ENCODE measurements at regions not wholly inside any gene's neighbourhood (a gene's known extent, or its start where the extent isn't known, plus 50 kb on each side); places are given as distances from the start of the nearest gene placed in this dataset.
"Not testable (repeated sequence)": the region's sequence is repeated elsewhere in the genome, so short reads cannot be mapped to it uniquely, and the experiment has no call there.

DNA sequence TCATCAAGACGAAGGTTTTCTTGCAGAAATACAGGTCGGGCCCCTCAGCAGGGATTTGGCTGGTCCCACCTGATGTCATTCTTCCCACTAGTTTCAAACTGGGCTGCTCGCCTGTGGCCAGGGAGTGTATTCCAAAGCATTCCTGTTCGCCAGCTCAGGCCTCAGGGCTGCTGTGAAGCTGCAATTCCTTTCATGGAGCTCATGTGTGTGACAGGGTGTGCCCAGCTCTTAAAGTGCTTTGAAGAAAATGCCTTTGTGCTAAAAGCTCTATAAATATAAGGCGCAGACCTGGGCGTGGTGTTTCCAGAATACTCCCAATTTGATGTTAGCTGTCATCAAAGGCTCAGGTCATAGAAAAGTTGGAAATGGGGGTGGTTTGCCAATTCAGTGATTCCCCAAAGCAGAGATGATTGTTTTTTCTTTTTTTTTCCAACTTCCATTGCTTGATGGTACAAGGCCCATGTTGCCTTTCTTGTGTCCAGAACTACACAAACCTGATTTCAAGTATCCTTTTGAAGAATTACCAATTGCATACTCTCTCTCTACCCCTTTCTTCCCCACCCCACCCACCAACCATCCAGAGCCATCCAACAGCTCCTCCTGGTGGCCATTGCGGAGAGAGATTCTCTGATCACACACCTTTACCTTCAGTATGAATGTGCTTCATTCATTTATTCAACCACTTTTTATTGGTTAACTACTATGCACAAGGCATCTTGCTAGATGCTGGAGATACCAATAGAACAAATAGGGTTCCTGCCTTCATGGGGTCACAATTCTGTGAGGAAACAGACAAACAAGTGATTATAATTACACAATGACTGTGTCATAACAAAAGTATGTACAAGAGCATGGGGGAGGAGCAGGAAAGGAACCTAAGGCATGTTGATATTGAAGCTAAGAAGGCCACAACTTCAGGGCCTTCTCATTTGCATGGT is 297.3 kb upstream of the LYZL1 start:
- DNase-seq (ENCODE audit: low spot score), result peak; percentile 16

DNA sequence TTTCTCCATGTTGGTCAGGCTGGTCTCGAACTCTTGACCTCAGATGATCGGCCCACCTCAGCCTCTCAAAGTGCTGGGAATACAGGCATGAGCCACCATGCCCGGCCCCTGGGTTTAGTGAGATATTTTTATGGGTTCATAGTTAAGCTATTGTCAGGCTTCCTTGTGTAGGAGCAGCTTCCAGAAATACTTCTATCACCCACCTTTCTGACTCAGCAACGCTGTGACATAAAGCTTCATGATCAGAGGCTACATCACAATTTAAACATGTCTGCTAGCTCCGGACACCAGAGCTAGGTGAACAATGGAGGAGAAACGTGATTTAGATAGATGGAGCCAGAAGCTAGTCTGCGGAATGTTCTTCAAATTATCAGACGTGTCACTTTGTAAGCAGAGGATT is 295.8 kb upstream of the LYZL1 start:
- DNase-seq (ENCODE audit: low spot score), result no peak

DNA sequence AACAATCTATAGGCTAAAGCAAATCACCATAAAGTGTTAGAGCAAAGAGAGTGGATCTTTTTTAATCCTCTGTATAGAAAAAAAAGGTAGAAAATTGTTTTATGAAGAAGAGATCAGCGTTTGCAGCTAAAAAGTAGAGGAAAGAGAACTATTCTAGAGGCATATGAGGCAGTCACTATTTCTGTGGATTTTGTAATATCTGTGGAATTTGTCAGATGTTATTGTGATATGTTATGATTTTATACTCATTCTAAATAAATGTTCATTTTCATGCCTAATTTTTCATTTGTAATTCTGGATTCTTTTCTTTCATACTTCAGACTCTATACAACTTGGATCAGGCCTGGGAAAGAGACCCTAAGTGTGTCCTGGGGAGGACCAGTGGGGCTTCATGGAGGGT is 295.0 kb upstream of the LYZL1 start:
- DNase-seq (ENCODE audit: low spot score), result no peak

DNA sequence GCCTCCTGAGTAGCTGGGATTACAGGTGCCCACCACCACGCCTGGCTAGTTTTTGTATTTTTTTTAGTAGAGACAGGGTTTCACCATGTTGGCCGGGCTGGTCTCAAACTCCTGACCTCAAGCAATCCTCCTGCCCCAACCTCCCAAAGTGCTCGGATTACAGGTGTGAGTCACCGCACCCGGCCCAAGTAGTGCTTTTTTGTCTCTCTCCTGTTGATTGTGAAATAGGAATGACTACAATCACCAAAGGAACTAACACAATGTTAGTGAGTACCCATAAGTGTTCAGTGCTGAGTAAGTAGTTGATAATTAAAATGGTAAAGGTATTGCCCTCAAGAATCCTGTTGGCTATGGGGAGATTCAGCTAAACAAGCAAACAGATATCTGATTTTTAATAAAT is 294.1 kb upstream of the LYZL1 start:
- not testable (repeated sequence) for DNase-seq (ENCODE audit: low spot score)

DNA sequence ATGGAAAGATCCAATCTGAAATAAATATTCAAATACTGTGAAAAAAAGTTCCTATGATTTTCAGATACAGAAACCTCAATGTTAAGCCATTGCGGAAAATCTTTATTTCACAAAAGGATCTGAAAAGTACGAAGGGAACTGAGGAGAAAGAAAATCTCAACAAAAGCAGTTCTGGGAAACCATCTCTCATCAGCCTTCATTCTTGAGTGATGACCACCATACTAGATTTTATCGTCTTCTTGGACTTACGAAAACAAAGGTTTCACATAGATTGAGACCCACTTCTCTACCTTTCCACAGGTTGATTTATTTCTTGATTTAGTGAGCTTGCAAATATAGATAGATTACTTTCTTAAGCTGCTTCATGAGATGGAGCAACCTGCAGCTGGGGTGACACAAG is 293.4 kb upstream of the LYZL1 start:
- no peak for DNase-seq (ENCODE audit: low spot score)

DNA sequence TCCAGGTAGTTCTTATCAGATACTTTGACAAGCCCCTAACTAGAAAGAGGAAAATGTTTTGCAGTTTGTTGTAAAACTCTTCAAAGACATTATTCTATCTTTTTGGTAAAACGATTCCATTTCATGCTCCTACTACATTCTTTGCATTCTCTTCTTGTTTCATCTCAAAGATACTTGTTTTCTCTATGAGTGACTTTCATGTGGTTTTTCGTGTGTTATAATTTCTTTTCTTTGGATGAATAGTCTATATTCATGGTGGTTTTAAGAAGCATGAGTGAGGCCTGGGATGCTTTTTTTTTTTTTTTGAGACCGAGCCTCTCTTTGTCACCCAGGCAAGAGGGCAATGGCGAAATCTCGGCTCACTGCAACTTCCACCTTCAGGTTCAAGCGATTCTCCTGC is 292.5 kb upstream of the LYZL1 start:
- no peak for DNase-seq (ENCODE audit: low spot score)

DNA sequence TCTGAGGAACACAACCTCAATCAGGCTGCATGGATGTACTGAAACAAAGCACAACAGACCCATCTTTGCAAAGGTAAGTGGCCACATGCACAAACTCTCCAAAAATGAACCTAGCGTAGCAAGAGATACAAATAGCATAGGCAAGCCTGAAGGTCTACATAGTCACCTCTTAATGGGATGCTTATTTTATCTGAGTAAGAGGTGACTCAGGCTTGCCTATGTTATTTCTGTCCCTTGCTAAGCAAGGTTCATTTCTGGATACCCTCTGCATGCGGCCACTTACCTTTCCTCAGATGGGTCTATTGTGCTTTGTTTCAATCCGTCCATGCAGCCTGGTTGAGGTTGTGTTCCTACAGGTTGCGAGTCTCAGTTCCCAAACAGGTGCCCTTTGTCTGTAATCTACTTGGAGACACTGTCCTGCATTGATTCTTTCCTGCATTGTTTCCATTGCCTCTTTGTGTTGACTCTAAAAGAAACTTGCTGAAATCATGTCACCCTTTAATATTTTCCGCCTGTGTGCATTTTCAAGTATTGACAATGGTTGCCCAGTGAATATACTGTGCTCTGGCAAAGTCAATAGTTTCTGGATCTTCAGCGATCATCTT is 291.8 kb upstream of the LYZL1 start:
- no peak for DNase-seq (ENCODE audit: low spot score)

DNA sequence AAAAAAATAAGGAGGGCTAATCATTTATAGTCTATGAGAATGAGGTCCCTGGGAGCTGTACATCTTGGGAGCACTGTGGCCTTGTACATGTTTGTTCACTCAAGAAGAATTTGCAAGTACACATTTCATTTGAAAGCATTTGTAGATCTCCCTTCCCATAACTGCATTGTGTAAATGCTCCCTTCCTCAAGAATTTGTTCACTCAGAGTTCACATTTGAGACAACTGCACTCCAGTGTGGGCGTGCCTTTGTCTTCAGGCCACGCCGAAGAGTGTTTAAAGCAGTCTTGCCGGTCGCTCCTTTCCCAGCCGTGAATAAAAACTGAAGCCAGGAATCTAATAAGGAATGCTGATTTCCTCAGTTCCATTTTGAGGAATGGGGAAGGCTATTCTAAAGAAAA is 291.1 kb upstream of the LYZL1 start:
- no peak for DNase-seq (ENCODE audit: low spot score)

DNA sequence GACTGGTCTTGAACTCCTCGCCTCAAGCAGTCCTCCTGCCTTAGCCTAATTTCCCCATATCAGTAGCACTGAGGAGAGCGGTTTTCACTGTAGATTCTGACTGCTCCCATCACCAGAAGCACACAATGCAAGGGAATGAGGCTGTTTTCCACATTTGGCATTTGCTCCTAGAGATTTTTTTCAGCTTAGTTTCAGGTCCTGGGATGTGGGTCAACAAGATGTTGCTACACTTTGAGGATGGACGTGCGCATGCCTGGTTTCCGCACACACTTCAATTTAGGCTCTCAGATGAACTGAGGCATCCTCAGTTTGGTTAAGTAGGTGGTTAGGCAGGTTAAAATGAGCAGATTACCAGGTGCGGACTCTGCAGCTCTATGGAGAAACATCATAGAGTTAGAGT is 287.1 kb upstream of the LYZL1 start:
- no peak for DNase-seq (ENCODE audit: low spot score)

DNA sequence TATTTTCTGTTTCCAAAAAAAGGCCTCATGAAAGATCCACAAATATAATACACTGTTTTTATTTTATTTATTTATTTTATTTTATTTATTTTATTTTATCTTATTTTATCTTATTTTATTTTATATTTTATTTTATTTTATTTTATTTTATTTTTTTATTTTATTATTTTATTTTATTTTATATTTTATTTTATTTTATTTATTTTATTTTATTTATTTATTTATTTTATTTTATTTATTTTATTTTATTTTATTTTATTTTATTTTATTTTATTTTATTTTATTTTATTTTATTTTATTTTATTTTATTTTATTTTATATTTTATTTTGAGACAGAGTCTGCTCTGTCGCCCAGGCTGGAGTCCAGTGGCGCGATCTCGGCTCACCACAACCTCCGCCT is 285.9 kb upstream of the LYZL1 start:
- not testable (repeated sequence) for DNase-seq (ENCODE audit: low spot score)

DNA sequence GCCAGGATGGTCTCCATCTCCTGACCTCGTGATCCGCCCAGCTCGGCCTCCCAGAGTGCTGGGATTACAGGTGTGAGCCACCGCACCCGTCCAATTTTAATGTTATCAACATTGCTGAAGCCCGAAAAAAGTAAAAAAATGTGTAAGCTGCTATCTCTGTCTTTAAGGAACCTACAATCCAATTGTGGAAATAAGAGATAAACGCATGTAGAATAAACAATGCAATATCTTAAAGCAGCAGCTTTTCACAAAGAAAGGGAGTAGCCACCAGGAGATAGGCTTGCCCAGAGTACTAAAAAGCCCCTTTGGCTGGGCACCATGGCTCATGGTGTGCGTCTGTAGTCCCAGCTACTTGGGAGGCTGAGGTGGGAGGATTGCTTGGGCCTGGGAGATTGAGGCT is 282.9 kb upstream of the LYZL1 start:
- no peak for DNase-seq (ENCODE audit: low spot score)

DNA sequence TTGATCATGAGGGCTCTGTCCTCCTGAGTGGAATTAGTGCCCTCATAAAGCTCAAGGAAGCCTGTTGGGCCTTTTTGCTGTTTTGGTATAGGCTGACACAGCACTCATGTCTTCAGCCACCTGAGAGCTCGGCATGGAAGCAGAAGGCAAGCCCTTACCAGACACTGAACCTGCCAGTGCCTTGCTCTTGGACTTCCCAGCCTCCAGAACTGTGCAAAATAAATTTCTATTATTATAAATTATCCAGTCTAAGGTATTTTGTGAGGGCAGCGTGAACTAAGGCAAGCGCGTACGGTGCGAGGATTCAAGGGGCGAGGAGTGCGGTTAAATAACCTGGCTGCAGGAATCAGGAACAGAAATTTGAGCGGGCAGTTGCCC is 281.5 kb upstream of the LYZL1 start:
- DNase-seq (ENCODE audit: low spot score), result no peak

DNA sequence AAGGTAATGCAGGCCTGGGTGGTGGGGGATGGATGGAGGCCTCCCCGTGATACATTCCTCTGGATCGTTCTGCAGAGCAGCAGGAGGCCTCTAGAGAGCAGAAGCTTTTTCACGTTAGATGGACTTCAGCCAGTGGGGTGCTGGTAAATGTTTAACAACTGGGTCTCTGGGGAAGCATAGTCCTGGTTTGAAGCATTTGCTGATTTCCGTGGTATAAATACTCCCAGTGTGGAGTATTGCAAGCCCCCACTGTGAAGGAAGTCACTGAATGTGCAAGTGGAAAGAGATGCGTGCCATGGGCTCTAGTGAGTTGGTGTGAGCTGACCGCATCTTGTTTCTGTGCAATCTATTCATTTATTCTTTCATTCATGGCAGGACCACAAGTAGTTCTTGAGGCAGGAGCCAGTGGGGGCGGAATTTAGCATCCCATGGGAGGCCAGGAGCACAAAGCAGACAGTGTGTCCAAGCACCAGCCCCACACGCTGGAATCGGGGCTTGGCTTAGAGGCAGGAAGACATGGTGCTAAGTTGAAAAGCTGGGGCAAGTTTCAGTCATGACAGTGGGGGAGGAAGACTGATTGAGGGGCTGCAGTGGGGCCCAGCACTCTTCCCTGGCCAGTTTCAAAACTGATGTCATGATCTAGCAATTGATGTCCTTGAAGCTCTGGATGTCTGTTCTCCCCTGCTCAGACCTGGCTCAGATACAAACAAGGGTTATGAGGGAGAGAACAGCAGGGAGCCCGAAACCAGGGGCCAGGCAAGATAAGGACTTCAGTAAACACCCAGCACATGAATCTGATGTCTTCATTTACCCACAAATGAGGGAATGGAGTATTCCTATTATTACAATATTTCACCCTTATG is 280.9 kb upstream of the LYZL1 start:
- DNase-seq (ENCODE audit: low spot score), result no peak

DNA sequence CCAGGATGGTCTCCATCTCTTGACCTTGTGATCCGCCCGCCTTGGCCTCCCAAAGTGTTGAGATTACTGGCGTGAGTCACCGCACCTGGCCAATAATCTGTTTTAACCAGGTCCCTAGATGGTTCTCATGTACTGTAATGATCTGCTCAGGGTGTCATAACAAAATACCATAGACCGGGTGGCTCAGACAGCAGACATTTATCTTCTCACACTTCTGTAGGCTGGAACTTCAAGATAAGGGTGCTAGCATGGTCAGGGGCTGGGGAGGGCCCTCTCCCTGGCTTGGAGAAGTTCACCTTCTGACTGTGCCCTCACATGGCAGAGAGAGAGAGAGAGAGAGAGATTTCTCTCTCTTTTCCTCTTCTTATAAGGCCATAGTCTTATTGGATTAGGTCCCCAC is 279.4 kb upstream of the LYZL1 start:
- DNase-seq (ENCODE audit: low spot score), result no peak

DNA sequence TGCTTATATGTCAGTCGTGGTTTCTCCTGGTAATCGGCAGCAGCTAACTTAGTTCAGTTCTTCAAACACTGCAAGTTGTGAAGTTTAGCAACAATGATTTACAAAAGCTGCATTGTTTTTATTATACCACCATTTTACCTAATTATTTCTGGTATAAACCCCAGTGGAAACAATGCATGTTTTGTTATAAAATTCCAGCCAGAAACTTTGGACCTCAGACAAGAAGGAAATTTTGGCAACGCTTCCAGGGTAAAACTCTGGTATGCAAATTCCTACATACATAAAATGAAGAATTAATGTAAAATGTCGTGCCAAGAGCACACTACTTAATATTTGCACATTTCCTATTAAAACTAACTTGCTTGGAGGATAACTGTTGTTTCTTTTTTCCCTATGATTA is 277.4 kb upstream of the LYZL1 start:
- no peak for DNase-seq (ENCODE audit: low spot score)

DNA sequence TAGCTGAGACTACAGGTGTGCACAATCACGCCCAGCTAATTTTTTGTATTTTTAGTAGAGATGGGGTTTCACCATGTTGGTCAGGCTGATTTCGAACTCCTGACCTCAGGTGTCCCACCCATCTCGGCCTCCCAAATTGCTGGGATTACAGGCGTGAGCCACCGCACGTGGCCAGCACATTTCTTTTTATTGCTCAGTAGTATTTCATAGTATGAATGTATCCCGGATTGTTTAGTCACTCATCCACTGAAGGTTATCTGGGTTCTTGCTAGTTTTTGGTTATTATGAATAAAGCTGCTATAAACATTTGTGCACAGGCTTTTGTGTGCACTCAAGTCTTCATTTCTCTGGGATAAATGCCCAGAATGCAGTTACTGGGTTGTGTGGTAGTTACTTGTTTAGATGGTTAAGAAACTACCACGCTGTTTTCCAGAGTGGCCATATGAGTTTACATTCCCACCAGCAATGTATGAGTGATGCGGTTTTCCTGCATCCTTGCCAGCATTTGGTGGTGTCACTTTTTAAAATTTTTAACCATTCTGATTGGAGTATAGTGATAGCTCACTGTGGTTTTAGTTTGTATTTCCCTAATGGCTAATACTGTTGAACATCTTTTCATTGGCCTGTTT is 275.8 kb upstream of the LYZL1 start:
- no peak for DNase-seq (ENCODE audit: low spot score)

DNA sequence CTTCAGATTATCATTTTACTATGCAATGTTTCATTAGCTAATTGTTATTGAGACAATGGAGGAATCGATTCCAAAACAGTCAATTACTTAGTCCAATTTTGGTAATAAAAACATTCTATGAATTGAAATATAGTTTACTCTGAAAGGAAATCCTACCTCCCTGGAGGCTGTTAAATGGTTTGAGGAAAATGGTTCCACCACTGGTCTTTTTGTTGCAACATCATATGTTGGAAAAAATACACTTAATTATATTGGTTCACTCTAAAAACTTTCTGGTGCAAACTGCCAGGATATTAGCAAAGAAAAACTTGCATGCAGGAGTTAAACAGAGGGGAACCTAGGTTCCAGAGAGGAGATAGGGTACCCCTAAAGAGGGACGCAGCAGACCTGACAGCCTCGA is 267.3 kb upstream of the LYZL1 start:
- no peak for DNase-seq (ENCODE audit: low spot score)

DNA sequence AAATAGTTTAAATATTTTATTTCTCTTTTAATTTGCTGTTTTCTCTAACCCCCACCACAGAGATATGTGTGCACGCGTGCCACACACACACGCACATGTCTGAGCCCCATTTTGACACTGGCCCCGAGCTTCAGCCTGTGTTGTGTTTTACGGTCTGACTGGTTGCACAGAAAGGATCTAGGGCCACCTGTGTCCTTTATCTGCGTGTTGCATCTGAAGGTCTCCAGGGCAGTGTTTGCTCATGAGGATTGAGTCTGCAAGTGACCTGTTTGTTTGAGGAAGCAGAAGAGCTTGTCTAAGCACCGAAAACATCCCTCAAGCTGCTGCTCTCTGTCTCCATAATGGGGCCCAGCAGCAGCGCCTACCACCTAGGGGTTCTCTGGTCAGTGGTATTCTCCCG is 266.4 kb upstream of the LYZL1 start:
- no peak for DNase-seq (ENCODE audit: low spot score)

DNA sequence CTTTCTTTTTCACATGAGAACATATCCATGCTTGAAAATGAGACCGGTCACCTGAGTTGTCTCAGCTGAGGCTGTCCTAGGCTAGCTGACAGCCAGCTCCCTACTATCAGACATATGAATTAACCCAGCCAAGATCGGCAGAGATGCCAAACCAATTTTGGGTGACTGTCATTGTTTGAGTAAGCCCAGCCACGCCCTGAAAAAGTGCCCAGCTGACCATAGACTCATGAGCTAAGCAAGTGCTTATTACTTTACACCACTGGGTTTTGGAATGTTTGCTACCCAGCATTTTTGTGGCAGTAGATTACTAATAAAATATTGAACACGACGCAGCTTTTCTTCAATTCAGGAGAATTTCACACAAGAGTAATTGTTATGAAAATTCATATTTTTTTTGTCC is 265.2 kb upstream of the LYZL1 start:
- no peak for DNase-seq (ENCODE audit: low spot score)

DNA sequence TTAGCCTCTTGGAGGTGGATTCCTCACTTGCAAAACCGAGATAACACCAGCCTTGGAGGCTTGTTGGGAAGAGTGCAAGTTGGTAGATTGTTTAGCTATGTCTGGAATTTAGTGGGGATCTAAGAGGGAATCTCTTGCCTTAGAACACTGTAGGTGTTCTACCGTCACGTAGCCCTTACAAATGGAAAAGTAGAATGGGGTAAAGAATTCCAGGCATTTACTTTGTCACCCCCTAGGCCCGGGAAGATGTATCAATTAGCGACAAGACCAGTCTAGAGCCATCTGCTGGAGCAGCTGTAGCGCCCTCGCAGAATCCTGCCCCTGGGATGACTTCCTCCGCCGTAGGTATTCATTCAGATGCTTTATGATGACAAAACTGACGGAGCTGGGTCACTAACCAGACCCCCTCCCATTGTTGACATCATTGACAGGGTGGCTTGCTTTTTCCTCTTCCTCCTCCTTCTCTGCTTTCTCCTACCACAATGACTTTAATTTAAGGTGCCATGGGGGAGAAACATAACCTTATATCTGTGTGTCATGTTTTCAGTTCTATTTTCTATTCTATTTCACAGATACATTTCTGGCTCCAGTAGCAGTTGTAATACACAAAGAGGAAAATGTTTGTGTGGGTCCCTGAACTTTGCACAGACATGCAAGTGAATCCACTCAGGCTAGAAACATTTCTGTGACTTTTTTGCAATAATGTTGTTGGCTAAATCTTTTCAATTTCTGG is 262.6 kb upstream of the LYZL1 start:
- no peak for DNase-seq (ENCODE audit: low spot score)

DNA sequence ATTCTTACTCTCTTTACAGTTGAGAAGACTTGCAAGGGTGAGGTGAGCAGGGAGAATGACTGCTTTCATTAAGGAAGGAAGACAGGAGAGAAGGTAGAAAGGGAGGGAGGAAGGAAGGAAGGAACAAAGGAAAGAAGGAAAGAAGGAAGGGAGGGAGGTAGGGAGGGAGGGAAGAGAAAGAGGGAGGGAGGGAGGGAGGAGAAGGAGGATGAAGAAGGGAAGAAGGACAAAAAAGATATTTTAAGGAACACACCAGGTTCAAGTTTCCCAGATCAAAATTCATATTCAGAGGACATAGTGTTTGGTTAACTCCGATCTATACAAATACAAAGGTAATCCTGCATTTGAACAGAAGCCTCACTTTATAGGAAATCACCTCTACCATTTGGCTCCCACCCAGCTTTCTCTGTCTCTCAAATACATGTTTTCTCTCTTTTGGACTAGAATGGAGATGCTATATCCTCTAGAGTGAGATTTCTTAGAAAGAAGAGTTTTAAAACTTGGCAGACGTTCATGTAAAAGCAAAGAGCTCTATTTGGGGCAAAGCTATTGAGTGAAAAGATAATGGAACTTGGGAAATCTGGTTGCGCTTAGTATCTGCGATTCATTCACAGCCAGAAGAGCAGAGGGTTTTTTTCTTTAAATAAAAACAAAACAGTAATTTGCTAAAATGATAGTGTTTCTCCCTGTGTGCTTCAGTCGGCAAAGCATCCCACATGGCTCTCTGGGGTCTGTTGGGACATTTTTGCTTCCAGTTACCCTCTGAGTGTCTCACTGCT is 261.9 kb upstream of the LYZL1 start:
- DNase-seq (ENCODE audit: low spot score), result no peak

Measured in hematopoietic multipotent progenitor cell treated with erythropoietin and hydrocortisone succinate and interleukin-3 and kit ligand, for 17 days (in vitro differentiated cells).